Caki2 (cell line): ENCODE measurements at regions not wholly inside any gene's neighbourhood (a gene's known extent, or its start where the extent isn't known, plus 50 kb on each side); places are given as distances from the start of the nearest gene placed in this dataset.

Experiments
- DNase-seq: peaks from one replicate; pipeline ENCODE4 v3.0.0-alpha.2; 2015; ENCODE audit warnings: low read depth
- in situ Hi-C: cut with HindIII; loops from 2 replicates; pipeline ENCODE4 v1.10.0; 2016; ENCODE audit warnings: low sequenced_read_pairs, low pct_unique_long_range_greater_than_20kb, mixed read lengths

DNA sequence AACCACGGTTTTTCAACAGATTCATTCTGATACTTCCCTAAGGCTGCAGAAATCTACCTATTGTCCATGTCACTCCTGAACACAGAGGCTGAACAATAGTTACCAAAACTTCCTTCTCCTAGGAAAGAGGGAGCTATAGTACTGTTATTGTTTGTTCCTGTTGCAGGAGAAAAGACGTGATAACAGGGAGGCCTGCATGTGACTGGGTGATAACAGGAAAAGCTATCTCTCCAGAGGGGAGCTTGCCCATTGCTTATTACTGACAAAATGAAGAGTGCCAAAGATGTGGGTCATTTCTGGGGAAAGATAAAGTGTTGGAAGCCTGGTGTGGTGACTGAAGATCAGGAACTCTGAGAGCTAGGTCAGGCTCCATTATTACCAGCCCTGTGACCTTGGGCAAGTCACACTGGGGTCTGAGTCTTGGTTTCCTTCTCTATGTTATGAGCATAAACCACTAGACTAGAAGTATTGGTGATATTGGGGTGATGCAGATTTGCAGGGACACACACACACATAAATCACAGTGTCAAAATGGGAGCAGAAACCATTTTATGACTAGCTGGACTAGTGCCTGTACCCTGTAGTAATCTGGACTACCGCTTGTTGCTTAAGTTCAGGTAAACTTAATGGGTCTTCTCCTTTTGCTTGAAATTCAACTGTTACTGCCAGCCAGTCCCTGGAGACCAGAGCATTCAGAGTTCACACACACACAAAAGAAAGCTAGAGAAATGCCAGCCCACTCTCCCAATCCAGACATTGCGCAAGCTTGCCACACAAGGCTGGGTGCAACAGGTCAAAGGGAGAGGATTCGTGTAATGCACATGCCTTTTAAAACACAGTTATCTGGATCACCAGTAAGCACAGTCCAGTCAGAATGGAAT is 136.0 kb upstream of the CNR1 start:
- DNase-seq = no peak
- in situ Hi-C loops = no loop called here

- no peak for DNase-seq
- in situ Hi-C loops = no loop called here
Observed at GRCh38 chr6:88301256-88301655, 135.1 kb upstream of the CNR1 start.

DNA sequence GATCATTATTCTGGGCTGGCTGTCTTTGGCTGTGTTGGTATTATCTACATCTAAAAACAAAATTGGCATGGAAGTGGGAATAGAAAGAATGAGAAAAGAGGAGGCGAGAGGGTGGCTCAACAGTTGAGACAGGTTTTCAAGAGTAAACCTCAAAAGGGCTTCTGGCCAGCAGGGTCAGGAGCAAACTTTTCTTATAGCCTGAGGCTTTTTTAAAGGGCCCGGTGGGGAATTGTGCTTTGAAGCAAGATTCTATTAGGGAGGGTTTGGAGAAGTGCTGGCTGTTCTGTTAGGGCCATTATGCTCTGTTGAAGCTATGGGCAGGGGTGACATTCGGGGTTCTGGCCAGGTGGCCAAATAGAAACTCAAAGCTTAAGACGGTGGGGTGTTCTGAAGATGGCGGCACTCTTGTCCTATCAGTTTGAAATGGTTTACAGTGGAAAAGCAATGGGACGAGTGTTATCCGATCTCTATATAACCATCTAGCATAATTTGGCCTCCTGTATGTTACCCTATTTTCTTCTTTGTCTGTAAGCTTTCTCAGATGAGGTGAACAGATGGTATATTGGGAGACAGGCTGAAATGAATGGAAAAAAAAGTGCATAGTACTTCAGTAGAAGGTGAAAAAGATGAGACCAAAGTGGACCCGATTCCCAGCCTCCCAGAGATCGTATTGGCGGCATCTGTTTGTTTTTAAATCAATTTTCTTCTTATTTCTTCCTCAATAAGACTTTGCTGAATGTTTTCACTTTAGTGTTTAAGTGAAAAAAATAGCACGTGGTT is 132.1 kb upstream of the CNR1 start:
- in situ Hi-C loops = no loop called here
- no peak for DNase-seq

GRCh38 chr6:88296694-88297093 is 130.5 kb upstream of the CNR1 start:
- no peak for DNase-seq
- in situ Hi-C loops = no loop called here

- in situ Hi-C loops = no loop called here
- DNase-seq = no peak
Observed at GRCh38 chr6:88295663-88296062, 129.5 kb upstream of the CNR1 start.

GRCh38 chr6:88294702-88295101 is 128.6 kb upstream of the CNR1 start:
- in situ Hi-C loops = no loop called here
- DNase-seq = no peak

DNA sequence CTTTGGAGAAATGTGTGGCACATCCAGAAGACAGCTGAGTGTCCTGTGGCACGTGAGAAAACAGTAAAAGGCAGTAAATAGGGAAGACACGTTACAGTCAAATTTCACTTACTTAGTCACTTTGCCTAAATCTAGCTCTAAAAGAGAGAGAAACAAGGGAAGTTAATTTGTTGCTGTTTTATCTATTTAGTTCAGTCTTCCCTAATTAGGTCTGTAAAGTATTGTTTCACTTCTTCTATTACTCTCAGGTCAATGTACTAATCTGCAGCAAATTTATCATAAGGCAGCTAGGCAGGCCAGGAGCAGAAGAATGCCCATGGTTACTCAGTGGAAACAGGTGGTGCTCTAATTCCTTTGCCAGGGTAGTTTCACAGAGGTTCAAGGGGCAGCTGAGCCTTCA is 124.3 kb upstream of the CNR1 start:
- no peak for DNase-seq
- in situ Hi-C loops = no loop called here

GRCh38 chr6:88287696-88288095 is 121.5 kb upstream of the CNR1 start:
- in situ Hi-C loops = no loop called here

DNA sequence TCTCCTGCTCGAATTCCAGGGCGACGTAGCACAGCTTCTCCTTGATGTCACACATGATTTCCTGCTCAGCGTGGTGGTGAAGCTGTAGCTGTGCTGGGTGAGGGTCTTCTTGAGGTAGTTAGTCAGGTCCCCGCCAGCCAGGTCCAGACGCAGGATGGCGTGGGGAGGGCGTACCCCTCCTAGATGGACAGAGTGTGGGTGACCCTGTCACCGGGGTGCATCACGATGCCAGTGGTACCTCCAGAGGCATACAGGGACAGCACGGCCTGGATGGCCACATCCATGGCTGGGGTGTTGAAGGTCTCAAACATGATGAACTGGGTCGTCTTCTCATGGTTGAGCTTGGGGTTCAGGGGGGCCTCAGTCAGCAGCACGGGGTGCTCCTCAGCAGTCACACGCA is 110.2 kb upstream of the CNR1 start:
- no peak for DNase-seq
- in situ Hi-C loops = no loop called here

More at GRCh38 chr6:88287696-88288095, 121.5 kb upstream of the CNR1 start:
- DNase-seq = no peak

- DNase-seq = no peak
- in situ Hi-C loops = no loop called here
Observed at GRCh38 chr6:88268508-88268907, 102.4 kb upstream of the CNR1 start.

DNA sequence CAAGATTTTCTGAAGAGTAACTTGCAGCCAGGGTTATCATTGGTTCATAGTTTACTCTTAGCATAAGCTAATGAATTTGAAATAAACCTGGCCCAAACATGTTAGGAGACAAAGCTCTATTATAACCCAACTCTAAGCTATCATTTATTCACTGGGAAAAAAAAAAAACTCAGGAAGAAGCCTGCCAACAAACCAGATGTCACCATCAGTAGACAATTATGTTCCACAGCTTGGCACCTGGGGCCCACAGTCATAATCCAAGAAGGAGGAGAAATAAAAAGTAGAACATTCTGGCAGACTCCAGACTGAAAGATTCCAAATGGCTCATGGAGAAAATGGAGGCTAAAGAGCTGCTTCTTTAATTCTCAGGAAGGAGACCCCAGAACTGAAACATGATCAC is 100.0 kb upstream of the CNR1 start:
- in situ Hi-C loops = no loop called here
- no peak for DNase-seq

GRCh38 chr6:88263591-88263990 is 97.4 kb upstream of the CNR1 start:
- no peak for DNase-seq
- in situ Hi-C loops = no loop called here

GRCh38 chr6:88262332-88262731 is 96.2 kb upstream of the CNR1 start:
- DNase-seq = no peak
- in situ Hi-C loops = no loop called here

GRCh38 chr6:88251301-88251700 is 85.2 kb upstream of the CNR1 start:
- in situ Hi-C loops = no loop called here
- DNase-seq = no peak

DNA sequence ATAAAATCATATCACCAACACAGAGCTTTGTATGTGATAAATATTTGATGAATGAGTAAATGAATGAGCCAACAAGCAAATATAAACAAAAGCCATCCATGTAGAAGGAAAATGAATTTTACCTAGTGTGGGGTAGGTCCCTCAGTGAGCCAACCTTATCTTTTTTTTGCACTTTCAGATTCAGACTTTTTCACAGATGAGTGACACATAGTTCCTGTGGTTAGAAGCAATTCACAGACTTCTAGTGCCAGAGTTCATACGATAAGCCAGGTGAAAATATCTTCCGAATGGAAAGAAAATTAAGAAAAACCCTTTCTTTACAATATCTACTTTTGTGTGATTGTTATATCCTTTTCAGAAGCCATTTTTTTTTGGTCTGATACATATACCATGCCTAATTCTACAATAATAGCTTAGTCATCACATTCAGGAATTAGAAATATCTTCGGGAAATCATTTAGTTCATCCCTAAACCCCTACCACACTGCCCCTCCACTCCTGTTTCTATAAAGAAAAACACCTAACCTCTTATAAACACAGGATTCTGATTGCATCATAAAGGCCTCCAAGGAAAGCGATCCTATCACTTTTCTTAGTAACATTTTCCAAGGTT is 82.7 kb upstream of the CNR1 start:
- DNase-seq = no peak
- in situ Hi-C loops = no loop called here

DNA sequence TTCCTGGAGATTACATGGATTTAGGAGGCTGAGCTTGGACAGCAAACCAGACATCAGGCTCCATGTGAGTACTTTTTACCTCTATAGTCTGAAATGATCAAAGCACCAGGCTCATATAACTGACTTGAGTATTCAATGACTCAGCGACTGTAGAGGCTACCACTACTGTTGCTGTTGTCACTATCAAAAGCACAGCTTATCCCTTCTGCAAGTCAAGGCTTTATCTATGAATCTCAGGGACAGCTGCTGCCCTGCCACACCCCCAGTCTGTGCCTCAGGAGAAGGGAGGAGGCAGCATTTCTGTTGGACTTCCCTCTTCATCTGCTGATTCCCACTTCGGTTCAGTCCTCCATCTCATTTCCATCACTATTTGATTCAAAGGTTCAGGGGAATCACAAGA is 80.5 kb upstream of the CNR1 start:
- in situ Hi-C loops = no loop called here
- no peak for DNase-seq

GRCh38 chr6:88244721-88245120 is 78.6 kb upstream of the CNR1 start:
- in situ Hi-C loops = no loop called here

GRCh38 chr6:88238901-88239300 is 72.8 kb upstream of the CNR1 start:
- DNase-seq = no peak
- in situ Hi-C loops = no loop called here

More at GRCh38 chr6:88244721-88245120, 78.6 kb upstream of the CNR1 start:
- no peak for DNase-seq

DNA sequence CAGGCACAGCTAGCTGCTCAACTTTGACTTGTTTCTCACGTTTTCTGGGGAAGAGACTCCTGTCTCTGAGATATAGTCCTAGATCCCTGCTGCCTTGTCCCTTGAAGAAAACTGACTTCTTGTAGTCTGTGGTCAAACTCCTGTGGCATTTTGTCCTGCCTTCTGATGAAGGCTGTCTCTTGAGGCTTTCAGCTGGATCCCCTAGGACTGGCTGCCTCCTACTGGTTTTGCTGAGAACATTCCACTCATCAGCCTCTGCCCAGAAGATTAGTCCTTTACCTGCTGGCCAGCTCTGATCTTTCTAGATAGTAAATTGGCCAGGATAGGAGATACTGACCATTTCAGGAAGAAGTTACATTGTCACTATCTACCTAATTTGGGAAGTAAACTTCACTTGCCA is 71.9 kb upstream of the CNR1 start:
- in situ Hi-C loops = no loop called here
- DNase-seq = no peak
